A673 (cell line): ENCODE measurements at regions not wholly inside any gene's neighbourhood (a gene's known extent, or its start where the extent isn't known, plus 50 kb on each side); places are given as distances from the start of the nearest gene placed in this dataset.

Experiments used
- BruUV-seq: library from RNA; stranded (reverse); fragments of 400-500 nt; replicated peaks from 2 replicates; lab custom pipeline; 2021; lab: Mats Ljungman, UMichigan
- CTCF ChIA-PET: fragments of 300-600 bp; sonication (Branson Sonifier 250); formaldehyde crosslinking; loops from one replicate; lab custom pipeline; 2022; ENCODE audit warnings: antibody characterized with exemption; lab: Charles Lee
- POLR2A ChIA-PET: fragments of 300-600 bp; sonication (Branson Sonifier 250); formaldehyde crosslinking; loops from one replicate; lab custom pipeline; 2022; ENCODE audit warnings: antibody characterized with exemption; ENCODE audit not compliant: low non-redundant PET; lab: Charles Lee
- DNase-seq: peaks from one replicate; pipeline ENCODE4 v3.0.0-alpha.2; 2015; ENCODE audit warnings: low spot score
- H3K27ac ChIP-seq: fragments of 200-600 bp; sonication (generic); 2 replicates; pipeline ENCODE4 v1.5.1; 2016; ENCODE audit warnings: mixed run types, low read depth, mild to moderate bottlenecking, mixed read lengths, antibody characterized with exemption, low read length; ENCODE audit not compliant: poor library complexity, severe bottlenecking
- H3K27me3 ChIP-seq: fragments of 200-600 bp; sonication (generic); replicated peaks from 2 replicates; pipeline ENCODE4 v1.6.1; 2017; ENCODE audit warnings: mixed run types, low read depth, mild to moderate bottlenecking, mixed read lengths, antibody characterized with exemption, low read length; ENCODE audit not compliant: insufficient read depth, poor library complexity
- H3K36me3 ChIP-seq: fragments of 200-600 bp; sonication (generic); 2 replicates; pipeline ENCODE4 v1.6.1; 2016; ENCODE audit warnings: mixed run types, mild to moderate bottlenecking, mixed read lengths, antibody characterized with exemption, low read length; ENCODE audit not compliant: insufficient read depth, poor library complexity, severe bottlenecking
- H3K4me1 ChIP-seq: fragments of 200-600 bp; sonication (generic); 2 replicates; pipeline ENCODE4 v1.6.1; 2017; ENCODE audit warnings: mixed run types, mild to moderate bottlenecking, mixed read lengths, antibody characterized with exemption, low read length; ENCODE audit not compliant: insufficient read depth, poor library complexity, severe bottlenecking
- H3K4me3 ChIP-seq: fragments of 200-600 bp; sonication (generic); 2 replicates; pipeline ENCODE4 v1.5.1; 2016; ENCODE audit warnings: low read depth, mixed run types, mild to moderate bottlenecking, mixed read lengths, low read length; ENCODE audit not compliant: poor library complexity, severe bottlenecking
- H3K9me3 ChIP-seq: fragments of 200-600 bp; sonication (generic); 2 replicates; pipeline ENCODE4 v1.6.1; 2016; ENCODE audit warnings: mixed run types, low read depth, mild to moderate bottlenecking, mixed read lengths, antibody characterized with exemption, low read length; ENCODE audit not compliant: poor library complexity, severe bottlenecking
- EZH2 ChIP-seq: fragments of 200-600 bp; sonication (generic); IDR thresholded peaks from 2 replicates; pipeline ENCODE4 v1.6.1; 2017; ENCODE audit warnings: borderline replicate concordance, low read depth, mild to moderate bottlenecking, mixed read lengths, antibody characterized with exemption, low read length; ENCODE audit not compliant: poor library complexity, severe bottlenecking
- intact Hi-C: fragments of 100-400 bp; cut with micrococcal nuclease; formaldehyde crosslinking; loops from one replicate; pipeline ENCODE4 v1.10.0; 2022; ENCODE audit not compliant: unreplicated experiment
- TF ChIP-seq, protein P1 (sequence below): fragments of 300-800, 200-600 bp; sonication (generic); conservative IDR thresholded peaks from 2 replicates; pipeline ENCODE4 v1.5.1; 2017; ENCODE audit warnings: low read depth, mild to moderate bottlenecking, antibody characterized with exemption, low read length, moderate library complexity, mixed read lengths

- Histone ChIP-seq H3K36me3 (no peaks in the 10 kb centered on the region), H3K27ac (no peak overlapping the region), H3K9me3 (no peaks in the 10 kb centered on the region), H3K4me3 (no peak overlapping the region), H3K27me3 (no peaks in the 10 kb centered on the region), H3K4me1 (no peaks in the 10 kb centered on the region)
- DNase-seq: no peak
- CTCF ChIA-PET: no interaction called here
- intact Hi-C loops: no loop called here
- TF ChIP-seq EZH2: no peak
- TF ChIP-seq, protein P1, sequence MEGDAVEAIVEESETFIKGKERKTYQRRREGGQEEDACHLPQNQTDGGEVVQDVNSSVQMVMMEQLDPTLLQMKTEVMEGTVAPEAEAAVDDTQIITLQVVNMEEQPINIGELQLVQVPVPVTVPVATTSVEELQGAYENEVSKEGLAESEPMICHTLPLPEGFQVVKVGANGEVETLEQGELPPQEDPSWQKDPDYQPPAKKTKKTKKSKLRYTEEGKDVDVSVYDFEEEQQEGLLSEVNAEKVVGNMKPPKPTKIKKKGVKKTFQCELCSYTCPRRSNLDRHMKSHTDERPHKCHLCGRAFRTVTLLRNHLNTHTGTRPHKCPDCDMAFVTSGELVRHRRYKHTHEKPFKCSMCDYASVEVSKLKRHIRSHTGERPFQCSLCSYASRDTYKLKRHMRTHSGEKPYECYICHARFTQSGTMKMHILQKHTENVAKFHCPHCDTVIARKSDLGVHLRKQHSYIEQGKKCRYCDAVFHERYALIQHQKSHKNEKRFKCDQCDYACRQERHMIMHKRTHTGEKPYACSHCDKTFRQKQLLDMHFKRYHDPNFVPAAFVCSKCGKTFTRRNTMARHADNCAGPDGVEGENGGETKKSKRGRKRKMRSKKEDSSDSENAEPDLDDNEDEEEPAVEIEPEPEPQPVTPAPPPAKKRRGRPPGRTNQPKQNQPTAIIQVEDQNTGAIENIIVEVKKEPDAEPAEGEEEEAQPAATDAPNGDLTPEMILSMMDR: no peak
- POLR2A ChIA-PET: no interaction called here
- no TSS peak for BruUV-seq
Observed at GRCh38 chr10:128864554-128865295, 602.3 kb upstream of the MGMT start.

- ChIA-PET POLR2A (no interaction called here), CTCF (no interaction called here)
- H3K27me3 ChIP-seq: no peaks in the 10 kb centered on the region
- no peak for DNase-seq
- no peaks in the 10 kb centered on the region for H3K9me3 ChIP-seq
- H3K36me3 ChIP-seq: no peaks in the 10 kb centered on the region
- H3K4me3 ChIP-seq: no peak overlapping the region
- no peak overlapping the region for H3K27ac ChIP-seq
- BruUV-seq: no TSS peak
- intact Hi-C loops: no loop called here
- no peak for TF ChIP-seq EZH2
- H3K4me1 ChIP-seq: no peaks in the 10 kb centered on the region
Observed at GRCh38 chr10:128865436-128866195, 601.4 kb upstream of the MGMT start.

DNA sequence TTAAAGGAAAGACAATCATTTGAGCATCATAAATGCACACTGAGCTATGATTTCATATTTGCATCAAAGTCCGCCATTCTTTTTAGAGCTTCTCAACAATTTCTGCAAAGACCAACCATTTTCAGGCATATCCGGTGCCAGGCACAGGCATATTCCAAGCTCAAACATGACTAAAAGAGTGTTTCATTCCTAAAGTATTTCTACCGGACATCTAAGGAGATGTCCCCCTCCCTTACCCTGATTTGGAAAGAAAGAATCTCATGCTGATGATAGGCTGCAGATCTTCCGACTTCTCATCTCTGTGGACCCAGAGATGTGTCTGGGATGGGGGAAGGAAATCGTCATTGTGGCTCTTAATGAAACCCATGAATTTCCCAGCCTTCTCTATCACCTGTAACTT lies 600.5 kb upstream of the MGMT start:
- no peak overlapping the region for H3K27ac ChIP-seq
- no peaks in the 10 kb centered on the region for H3K9me3 ChIP-seq
- TF ChIP-seq, protein P1: no peak
- TF ChIP-seq EZH2: no peak
- BruUV-seq: no TSS peak
- no peak overlapping the region for H3K4me3 ChIP-seq
- no peaks in the 10 kb centered on the region for H3K4me1 ChIP-seq
- CTCF ChIA-PET: no interaction called here
- intact Hi-C loops: no loop called here
- H3K27me3 ChIP-seq: no peaks in the 10 kb centered on the region
- H3K36me3 ChIP-seq: no peaks in the 10 kb centered on the region
- no peak for DNase-seq
- POLR2A ChIA-PET: no interaction called here
